Heart left ventricle (tissue), 13 donors: ENCODE measurements at regions not wholly inside any gene's neighbourhood (a gene's known extent, or its start where the extent isn't known, plus 50 kb on each side); places are given as distances from the start of the nearest gene placed in this dataset.

Experiments used
- CTCF ChIP-seq, 12 donors: fragments of 200-600 bp; sonication (generic) in 4 of 12; IDR thresholded peaks; one replicate each; pipeline versions ENCODE4 v1.5.0 to v1.8.0; 2018 to 2022; ENCODE audit warnings: antibody characterized with exemption in 12 of 12, mild to moderate bottlenecking in 5 of 12
- POLR2A ChIP-seq, 2 donors: fragments of 450-650 bp; IDR thresholded peaks; one replicate each; pipeline ENCODE4 v1.6.1; 2017; ENCODE audit warnings: antibody characterized with exemption in 2 of 2, mild to moderate bottlenecking in 2 of 2, moderate library complexity in 2 of 2
- donor health status: ischemic (EF 13 %, LVEDD 7.1; RV severe dilation, severe dysfunction).
- donor health status: DM: no; HTN: yes; CAD: no.
- donor health status: DM: no; HTN: no; CAD: no.
- donor health status: ischemic (EF 25% LVEDD 6.9; RV normal size, moderate dysfunction).
- donor health status: ischemic (EF 25% LVEDD 5.7; RV mildly dilated, moderate dysfunction).
- donor health status: ischemic (EF 35%, LVEDD 5.7; RV mildly dilated, moderate dysfunction).
- donor health status: nonischemic (EF 11% LVEDD 7.7; RV severe dilation, severe dysfunction).
- donor health status: DM: yes; HTN: yes; CAD: no.
- donor health status: PGD.
- donor health status: ischemic (EF 29% LVEDD 5.4; RV normal size, mild dysfunction).
- donor health status: nonischemic (EF 23%, LVEDD 6.1; RV moderate dilation, normal function).

- TF ChIP-seq CTCF (IDR thresholded peaks at IDR 0.05) (no peak), POLR2A (IDR thresholded peaks at IDR 0.05) (no peak)
Observed at GRCh38 chr1:216809649-216810048, 86.4 kb upstream of the ESRRG start.
